ENCODE measurements at regions not wholly inside any gene's neighbourhood (a gene's known extent, or its start where the extent isn't known, plus 50 kb on each side); places are given as distances from the start of the nearest gene placed in this dataset.

- Histone ChIP-seq H2AFZ (ENCODE audit: low read depth, low read length) (no peak overlapping the region), H4K20me1 (ENCODE audit: insufficient read depth) (no peaks in the 10 kb centered on the region), H3K9ac (ENCODE audit: low read length) (no peak overlapping the region), H3K36me3 (ENCODE audit: insufficient read depth, low read length) (no peaks in the 10 kb centered on the region), H3K27me3 (ENCODE audit: insufficient read depth, low read depth, low read length) (no peaks in the 10 kb centered on the region), H3K9me3 (ENCODE audit: low read length) (no peaks in the 10 kb centered on the region), H3F3A (ENCODE audit: insufficient read depth, low read length, poor library complexity, severe bottlenecking) (no peaks in the 10 kb centered on the region), H3K9me2 (ENCODE audit: insufficient read depth, low read length) (no peaks in the 10 kb centered on the region), H3K27ac (ENCODE audit: low read length) (no peak overlapping the region), H3K79me2 (replicated peaks; ENCODE audit: insufficient read depth, low read length) (no peaks in the 10 kb centered on the region), H3K4me2 (ENCODE audit: low read length) (no peak overlapping the region), H3K4me3 (ENCODE audit: low read length) (no peak overlapping the region)
- no peak for TF ChIP-seq RAD21 (conservative IDR thresholded peaks at IDR 0.05)
- TF ChIP-seq REST (IDR thresholded peaks at IDR 0.05; ENCODE audit: borderline replicate concordance) = no peak
- TF ChIP-seq TAF1 (IDR thresholded peaks at IDR 0.05; ENCODE audit: low read depth) = no peak
- no peak for TF ChIP-seq MXI1 (conservative IDR thresholded peaks at IDR 0.05; ENCODE audit: poor library complexity, severe bottlenecking)
- TF ChIP-seq POLR2AphosphoS5 (IDR thresholded peaks at IDR 0.05) = no peak
- TF ChIP-seq SMC3 (conservative IDR thresholded peaks at IDR 0.05; ENCODE audit: poor library complexity) = no peak
- no peak for TF ChIP-seq EP300 (conservative IDR thresholded peaks at IDR 0.05; ENCODE audit: poor library complexity, severe bottlenecking)
- no peak for TF ChIP-seq EZH2 (IDR thresholded peaks at IDR 0.05; ENCODE audit: borderline replicate concordance, insufficient read depth, low read length, poor library complexity, severe bottlenecking)
- TF ChIP-seq, protein P1, sequence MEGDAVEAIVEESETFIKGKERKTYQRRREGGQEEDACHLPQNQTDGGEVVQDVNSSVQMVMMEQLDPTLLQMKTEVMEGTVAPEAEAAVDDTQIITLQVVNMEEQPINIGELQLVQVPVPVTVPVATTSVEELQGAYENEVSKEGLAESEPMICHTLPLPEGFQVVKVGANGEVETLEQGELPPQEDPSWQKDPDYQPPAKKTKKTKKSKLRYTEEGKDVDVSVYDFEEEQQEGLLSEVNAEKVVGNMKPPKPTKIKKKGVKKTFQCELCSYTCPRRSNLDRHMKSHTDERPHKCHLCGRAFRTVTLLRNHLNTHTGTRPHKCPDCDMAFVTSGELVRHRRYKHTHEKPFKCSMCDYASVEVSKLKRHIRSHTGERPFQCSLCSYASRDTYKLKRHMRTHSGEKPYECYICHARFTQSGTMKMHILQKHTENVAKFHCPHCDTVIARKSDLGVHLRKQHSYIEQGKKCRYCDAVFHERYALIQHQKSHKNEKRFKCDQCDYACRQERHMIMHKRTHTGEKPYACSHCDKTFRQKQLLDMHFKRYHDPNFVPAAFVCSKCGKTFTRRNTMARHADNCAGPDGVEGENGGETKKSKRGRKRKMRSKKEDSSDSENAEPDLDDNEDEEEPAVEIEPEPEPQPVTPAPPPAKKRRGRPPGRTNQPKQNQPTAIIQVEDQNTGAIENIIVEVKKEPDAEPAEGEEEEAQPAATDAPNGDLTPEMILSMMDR (IDR thresholded peaks at IDR 0.05; ENCODE audit: poor library complexity, severe bottlenecking) = no peak
These were observed 1534.4 kb upstream of the IGFBP7 start for GRCh38 chr4:58644549-58644948.

- H3F3A ChIP-seq (ENCODE audit: insufficient read depth, low read length, poor library complexity, severe bottlenecking) = no peaks in the 10 kb centered on the region
- no peaks in the 10 kb centered on the region for H4K20me1 ChIP-seq (ENCODE audit: insufficient read depth)
- no peak overlapping the region for H3K4me3 ChIP-seq (ENCODE audit: low read length)
- H3K9me2 ChIP-seq (ENCODE audit: insufficient read depth, low read length) = no peaks in the 10 kb centered on the region
- no peaks in the 10 kb centered on the region for H3K9me3 ChIP-seq (ENCODE audit: low read length)
- TF ChIP-seq, protein P1 (IDR thresholded peaks at IDR 0.05; ENCODE audit: poor library complexity, severe bottlenecking) = no peak
- TF ChIP-seq TAF1 (IDR thresholded peaks at IDR 0.05; ENCODE audit: low read depth) = no peak
- TF ChIP-seq EZH2 (IDR thresholded peaks at IDR 0.05; ENCODE audit: borderline replicate concordance, insufficient read depth, low read length, poor library complexity, severe bottlenecking) = no peak
- no peak for TF ChIP-seq MXI1 (conservative IDR thresholded peaks at IDR 0.05; ENCODE audit: poor library complexity, severe bottlenecking)
- no peak for TF ChIP-seq REST (IDR thresholded peaks at IDR 0.05; ENCODE audit: borderline replicate concordance)
- no peak for TF ChIP-seq EP300 (conservative IDR thresholded peaks at IDR 0.05; ENCODE audit: poor library complexity, severe bottlenecking)
- no peak overlapping the region for H3K4me2 ChIP-seq (ENCODE audit: low read length)
- H3K79me2 ChIP-seq (replicated peaks; ENCODE audit: insufficient read depth, low read length) = no peaks in the 10 kb centered on the region
- H3K36me3 ChIP-seq (ENCODE audit: insufficient read depth, low read length) = no peaks in the 10 kb centered on the region
- no peaks in the 10 kb centered on the region for H3K27me3 ChIP-seq (ENCODE audit: insufficient read depth, low read depth, low read length)
- H3K9ac ChIP-seq (ENCODE audit: low read length) = no peak overlapping the region
- H3K27ac ChIP-seq (ENCODE audit: low read length) = no peak overlapping the region
- no peak overlapping the region for H2AFZ ChIP-seq (ENCODE audit: low read depth, low read length)
These were observed 1526.2 kb upstream of the IGFBP7 start for GRCh38 chr4:58636381-58636780.
